Activated B cell treated with CpG ODN at 0.5 μM for 24 hours (primary cell): ENCODE measurements at regions not wholly inside any gene's neighbourhood (a gene's known extent, or its start where the extent isn't known, plus 50 kb on each side); places are given as distances from the start of the nearest gene placed in this dataset.

Source experiments
- ATAC-seq: fragments of 200-7000 bp; cut with Tn5 transposase; one replicate; pipeline ENCODE4 v1.10.0; 2021; ENCODE audit warnings: low read depth, mild to moderate bottlenecking, moderate library complexity
- CTCF ChIA-PET: fragments of 350-600 bp; sonication (Branson Sonifier 250); formaldehyde crosslinking; loops from one replicate; lab custom pipeline; 2021; ENCODE audit warnings: antibody characterized with exemption; lab: Charles Lee
- POLR2A ChIA-PET: fragments of 350-600 bp; sonication (Branson Sonifier 250); formaldehyde crosslinking; loops from one replicate; lab custom pipeline; 2021; ENCODE audit warnings: antibody characterized with exemption; lab: Charles Lee
- DNase-seq: peaks from one replicate; pipeline ENCODE4 v3.0.0; 2022
- H3K27ac Mint-ChIP-seq: one replicate; pipeline ENCODE4 v1.8.0; 2020; ENCODE audit warnings: mixed read lengths
- H3K27me3 Mint-ChIP-seq: one replicate; pipeline ENCODE4 v1.8.0; 2021; ENCODE audit warnings: mixed read lengths
- H3K36me3 Mint-ChIP-seq: one replicate; pipeline ENCODE4 v1.8.0; 2021; ENCODE audit warnings: low read depth, mixed read lengths
- H3K4me1 Mint-ChIP-seq: one replicate; pipeline ENCODE4 v1.8.0; 2021; ENCODE audit warnings: mixed read lengths
- H3K4me3 Mint-ChIP-seq: one replicate; pipeline ENCODE4 v1.8.0; 2020; ENCODE audit warnings: mild to moderate bottlenecking, mixed read lengths
- H3K9me3 Mint-ChIP-seq: one replicate; pipeline ENCODE4 v1.8.0; 2020; ENCODE audit warnings: mixed read lengths
- intact Hi-C: fragments of 100-400 bp; cut with micrococcal nuclease; formaldehyde crosslinking; loops from one replicate; pipeline ENCODE4 v1.15.1; 2024
- TF ChIP-seq, protein P1 (sequence below): fragments of 200-600 bp; IDR thresholded peaks from one replicate; pipeline ENCODE4 v1.8.0; 2022; ENCODE audit warnings: antibody characterized with exemption, mild to moderate bottlenecking

DNA sequence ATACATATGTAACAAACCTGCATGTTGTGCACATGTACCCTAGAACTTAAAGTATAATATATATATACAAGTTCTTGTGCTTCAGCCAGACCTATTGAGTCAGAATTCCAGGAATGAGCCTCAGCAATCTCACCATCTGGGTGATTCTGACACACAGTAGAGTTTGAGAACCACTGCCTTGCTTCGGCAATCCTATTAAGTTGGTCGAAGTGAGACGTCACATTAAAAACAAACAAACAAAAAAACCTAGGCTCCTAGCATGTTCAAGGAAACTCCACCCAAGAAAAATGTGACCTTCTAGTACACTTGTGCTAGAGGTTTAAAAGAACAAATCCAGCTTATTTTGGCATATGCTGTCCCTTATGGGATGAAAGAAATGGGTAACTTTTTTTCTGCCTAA lies 115.8 kb downstream of the SINHCAF start:
- CTCF ChIA-PET, result no interaction called here
- intact Hi-C loops, result no loop called here
- no peaks in the 10 kb centered on the region for H3K36me3 Mint-ChIP-seq
- H3K27ac Mint-ChIP-seq, result no peak overlapping the region
- H3K27me3 Mint-ChIP-seq, result no peaks in the 10 kb centered on the region
- POLR2A ChIA-PET, result no interaction called here
- no peak for ATAC-seq
- H3K4me3 Mint-ChIP-seq, result no peak overlapping the region
- TF ChIP-seq, protein P1, sequence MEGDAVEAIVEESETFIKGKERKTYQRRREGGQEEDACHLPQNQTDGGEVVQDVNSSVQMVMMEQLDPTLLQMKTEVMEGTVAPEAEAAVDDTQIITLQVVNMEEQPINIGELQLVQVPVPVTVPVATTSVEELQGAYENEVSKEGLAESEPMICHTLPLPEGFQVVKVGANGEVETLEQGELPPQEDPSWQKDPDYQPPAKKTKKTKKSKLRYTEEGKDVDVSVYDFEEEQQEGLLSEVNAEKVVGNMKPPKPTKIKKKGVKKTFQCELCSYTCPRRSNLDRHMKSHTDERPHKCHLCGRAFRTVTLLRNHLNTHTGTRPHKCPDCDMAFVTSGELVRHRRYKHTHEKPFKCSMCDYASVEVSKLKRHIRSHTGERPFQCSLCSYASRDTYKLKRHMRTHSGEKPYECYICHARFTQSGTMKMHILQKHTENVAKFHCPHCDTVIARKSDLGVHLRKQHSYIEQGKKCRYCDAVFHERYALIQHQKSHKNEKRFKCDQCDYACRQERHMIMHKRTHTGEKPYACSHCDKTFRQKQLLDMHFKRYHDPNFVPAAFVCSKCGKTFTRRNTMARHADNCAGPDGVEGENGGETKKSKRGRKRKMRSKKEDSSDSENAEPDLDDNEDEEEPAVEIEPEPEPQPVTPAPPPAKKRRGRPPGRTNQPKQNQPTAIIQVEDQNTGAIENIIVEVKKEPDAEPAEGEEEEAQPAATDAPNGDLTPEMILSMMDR, result no peak
- no peak for DNase-seq
- no peaks in the 10 kb centered on the region for H3K9me3 Mint-ChIP-seq
- H3K4me1 Mint-ChIP-seq, result peaks cover 5% of the 10 kb centered on the region

DNA sequence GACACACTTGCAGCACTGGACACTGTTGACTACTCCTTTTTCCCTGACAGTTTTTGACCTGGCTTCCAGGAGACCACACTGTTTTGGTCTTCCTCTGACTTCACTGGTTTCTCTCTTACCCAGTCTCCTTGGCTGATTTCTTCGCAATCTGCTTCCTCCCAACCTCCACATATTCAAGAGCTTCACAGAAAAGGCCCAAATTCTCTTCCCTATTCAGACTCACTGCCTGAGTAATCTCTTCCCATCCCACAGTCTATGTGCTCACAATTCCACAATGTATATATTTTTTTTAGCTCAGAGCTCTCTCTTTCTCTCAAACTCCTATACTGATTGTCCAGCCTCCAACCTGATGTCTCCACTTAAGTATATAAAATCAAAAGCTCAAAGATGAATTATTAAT lies 115.4 kb downstream of the SINHCAF start:
- DNase-seq (no peak), ATAC-seq (no peak)
- H3K27ac Mint-ChIP-seq, result no peak overlapping the region
- ChIA-PET CTCF (no interaction called here), POLR2A (no interaction called here)
- H3K9me3 Mint-ChIP-seq, result no peaks in the 10 kb centered on the region
- TF ChIP-seq, protein P1, result no peak
- peaks cover 2% of the 10 kb centered on the region for H3K4me1 Mint-ChIP-seq
- no peaks in the 10 kb centered on the region for H3K36me3 Mint-ChIP-seq
- no peak overlapping the region for H3K4me3 Mint-ChIP-seq
- intact Hi-C loops, result no loop called here
- H3K27me3 Mint-ChIP-seq, result peaks cover under 1% of the 10 kb centered on the region

DNA sequence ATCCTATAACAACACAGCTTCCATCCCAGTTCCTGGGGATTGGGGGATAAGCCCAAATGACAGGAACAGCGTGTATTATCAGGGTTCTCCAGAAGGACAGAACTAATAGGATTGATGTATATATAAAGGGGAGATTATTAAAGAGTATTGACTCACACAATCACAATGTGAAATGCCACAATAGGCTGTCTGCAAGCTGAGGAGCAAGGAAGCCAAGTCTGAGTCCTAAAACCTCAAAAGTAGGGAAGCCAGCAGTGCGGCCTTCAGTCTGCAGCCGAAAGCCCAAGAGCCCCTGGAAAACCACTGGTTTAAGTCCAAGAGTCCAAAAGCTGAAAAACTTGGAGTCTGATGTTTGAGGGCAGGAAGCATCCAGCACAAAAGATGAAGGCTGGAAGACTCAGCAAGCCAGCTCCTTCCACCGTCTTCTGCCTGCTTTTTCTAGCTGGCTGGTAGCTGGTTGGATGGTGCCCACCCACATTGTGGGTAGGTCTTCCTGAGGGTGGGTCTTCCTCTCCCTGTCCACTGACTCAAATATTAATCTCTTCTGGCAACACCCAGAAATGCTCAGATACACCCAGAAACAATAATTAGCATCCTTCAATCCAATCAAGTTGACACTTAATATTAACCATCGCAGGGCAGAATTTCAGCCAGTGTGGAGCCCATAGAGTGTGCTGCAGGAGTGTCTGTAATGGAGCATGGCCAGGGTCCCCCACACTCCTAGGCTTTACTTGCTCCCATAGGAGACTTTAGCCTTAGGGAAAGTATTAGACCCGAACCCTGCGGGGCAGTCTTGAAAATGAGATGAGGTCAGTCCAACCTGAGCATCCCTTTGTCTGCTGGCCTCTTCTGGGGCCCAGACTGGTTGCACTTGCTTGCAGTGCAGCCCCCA lies 111.1 kb downstream of the SINHCAF start:
- ATAC-seq, result no peak
- POLR2A ChIA-PET, result no interaction called here
- H3K27me3 Mint-ChIP-seq, result peaks cover 16% of the 10 kb centered on the region
- no peaks in the 10 kb centered on the region for H3K36me3 Mint-ChIP-seq
- no peak overlapping the region for H3K27ac Mint-ChIP-seq
- CTCF ChIA-PET, result interaction anchor here (1.0 kb wide), 1 partner anchor 22 kb away, joined by 3 read pairs; no protein-coding TSS in a partner anchor
- no peak for DNase-seq
- TF ChIP-seq, protein P1, result no peak
- no peak overlapping the region for H3K4me3 Mint-ChIP-seq
- intact Hi-C loops, result no loop called here
- no peaks in the 10 kb centered on the region for H3K9me3 Mint-ChIP-seq
- H3K4me1 Mint-ChIP-seq, result no peaks in the 10 kb centered on the region

DNA sequence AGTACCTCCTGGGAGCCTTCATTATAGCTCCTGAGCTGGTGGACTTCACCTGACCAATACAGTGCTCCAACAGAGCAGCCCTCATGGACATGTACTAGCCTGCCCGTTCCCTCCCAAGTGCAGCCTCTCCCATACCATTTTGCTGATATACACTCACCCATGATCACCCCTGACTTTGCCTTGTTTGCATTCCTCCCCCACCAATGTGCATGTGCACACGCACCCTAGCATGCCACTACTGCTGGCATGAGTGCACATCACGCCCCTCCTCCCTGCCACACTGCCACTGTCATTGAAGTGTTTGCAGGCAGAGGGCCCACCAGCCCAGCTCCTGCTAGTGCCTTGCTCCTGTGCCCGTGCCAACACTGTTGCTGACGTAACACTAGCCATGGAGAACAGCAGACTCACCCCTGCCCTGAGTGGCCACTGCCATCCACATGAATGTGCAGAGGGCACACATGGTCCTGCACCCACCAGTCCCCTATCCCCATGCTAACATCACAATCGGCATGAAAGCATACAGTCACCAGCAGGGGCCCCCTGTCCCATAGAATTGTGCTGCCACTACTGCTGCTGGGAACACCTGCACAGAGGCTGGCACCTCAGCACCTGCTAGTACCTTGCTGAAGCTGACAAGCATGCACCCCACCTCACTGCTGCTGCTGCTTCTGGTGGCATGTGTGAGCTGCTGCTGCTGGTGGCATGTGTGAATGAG lies 110.3 kb downstream of the SINHCAF start:
- Mint-ChIP-seq H3K36me3 (no peaks in the 10 kb centered on the region), H3K9me3 (no peaks in the 10 kb centered on the region), H3K27me3 (peaks cover 19% of the 10 kb centered on the region), H3K4me1 (no peaks in the 10 kb centered on the region), H3K4me3 (no peak overlapping the region), H3K27ac (no peak overlapping the region)
- TF ChIP-seq, protein P1, result no peak
- no peak for DNase-seq
- ChIA-PET POLR2A (no interaction called here), CTCF (no interaction called here)
- intact Hi-C loops, result no loop called here
- ATAC-seq, result no peak

DNA sequence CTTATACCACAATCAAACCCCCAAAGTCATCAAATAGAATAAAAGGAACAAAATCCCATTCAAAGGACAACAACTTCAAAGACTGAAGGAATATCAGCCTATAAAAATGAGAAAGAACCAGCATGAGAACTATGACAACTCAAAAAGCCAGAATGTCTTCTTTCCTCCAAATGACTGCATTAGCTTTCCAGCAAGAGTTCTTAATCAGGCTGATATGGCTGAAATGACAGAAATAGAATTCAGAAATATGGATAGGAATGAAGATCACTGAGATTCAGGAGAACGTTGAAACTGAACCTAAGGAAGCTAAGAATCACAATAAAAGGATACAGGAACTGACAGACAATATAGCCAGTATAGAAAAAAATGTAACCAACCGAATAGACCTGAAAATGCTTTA lies 109.5 kb downstream of the SINHCAF start:
- POLR2A ChIA-PET, result no interaction called here
- no peak overlapping the region for H3K27ac Mint-ChIP-seq

More for the DNA sequence above, 109.5 kb downstream of the SINHCAF start:
- Mint-ChIP-seq H3K9me3 (no peaks in the 10 kb centered on the region), H3K36me3 (no peaks in the 10 kb centered on the region), H3K27me3 (peaks cover 19% of the 10 kb centered on the region), H3K4me3 (no peak overlapping the region), H3K4me1 (no peaks in the 10 kb centered on the region)
- CTCF ChIA-PET, result no interaction called here
- ATAC-seq (no peak), DNase-seq (no peak)
- intact Hi-C loops, result no loop called here
- TF ChIP-seq, protein P1, result no peak
